GM18867 (cell line): ENCODE measurements at regions not wholly inside any gene's neighbourhood (a gene's known extent, or its start where the extent isn't known, plus 50 kb on each side); places are given as distances from the start of the nearest gene placed in this dataset.
"Not testable (repeated sequence)": the region's sequence is repeated elsewhere in the genome, so short reads cannot be mapped to it uniquely, and the experiment has no call there.

ENCODE experiments used
- ATAC-seq: cut with Tn5 transposase; IDR thresholded peaks from one replicate; pipeline ENCODE4 v1.9.1; 2021; ENCODE audit warnings: mild to moderate bottlenecking, moderate library complexity; ENCODE audit not compliant: unreplicated experiment

DNA sequence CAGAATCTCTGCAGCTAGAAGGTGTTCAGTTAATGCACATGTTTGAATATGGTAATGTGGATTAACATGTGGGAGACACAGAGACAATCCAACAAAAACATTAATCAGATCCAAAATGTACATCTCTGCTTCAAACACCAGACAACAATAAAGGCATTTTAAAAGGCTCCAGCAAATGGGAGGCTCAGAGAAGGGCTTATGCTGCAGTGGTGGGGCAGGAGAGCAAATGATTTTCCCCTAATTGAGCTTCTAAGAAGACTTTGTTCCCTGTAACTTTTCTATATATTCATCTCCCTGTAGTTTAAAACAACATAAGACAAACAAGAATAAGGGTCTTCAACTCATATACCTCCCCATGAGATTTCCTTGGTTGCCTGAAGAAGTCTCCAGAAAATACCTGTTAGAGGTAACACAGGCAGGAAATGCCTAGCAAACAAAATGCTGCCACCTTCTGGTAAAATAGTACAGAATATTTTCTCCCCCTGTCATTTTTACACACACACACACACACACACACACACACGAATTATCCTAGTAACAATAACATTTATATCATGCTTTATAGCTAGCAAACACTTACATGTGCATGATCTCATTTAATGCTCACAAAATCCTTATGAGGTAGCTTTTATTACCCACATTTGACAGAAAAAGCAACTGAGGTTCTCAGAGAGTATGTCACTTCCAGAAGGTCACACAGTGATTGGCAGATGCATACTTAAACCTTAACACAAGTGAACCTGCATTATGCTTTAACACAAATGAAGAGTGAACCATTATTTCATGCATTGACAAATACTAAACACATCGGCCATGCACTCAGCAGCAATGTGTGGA is 123.4 kb upstream of the MB21D2 start:
- peak; percentile 75 for ATAC-seq

DNA sequence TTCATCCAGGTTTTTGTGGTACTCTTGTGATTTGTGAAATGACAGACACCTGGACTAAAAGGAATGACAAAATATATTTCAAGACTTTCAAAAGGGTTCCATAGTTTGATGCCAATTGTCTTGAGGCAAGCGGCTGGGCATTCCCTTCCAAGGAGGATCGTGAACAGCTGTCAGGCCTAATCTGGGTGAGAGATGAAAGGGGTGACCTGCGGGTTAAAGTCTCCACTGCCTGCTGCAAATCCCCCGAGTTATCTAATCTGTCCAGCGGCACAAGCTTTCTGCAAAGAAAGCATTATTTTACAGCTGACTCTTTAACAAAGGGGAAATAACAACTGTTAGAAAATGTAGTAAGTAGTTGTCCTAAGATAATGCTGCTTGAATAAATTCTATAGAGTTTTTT is 128.7 kb upstream of the MB21D2 start:
- no peak for ATAC-seq

DNA sequence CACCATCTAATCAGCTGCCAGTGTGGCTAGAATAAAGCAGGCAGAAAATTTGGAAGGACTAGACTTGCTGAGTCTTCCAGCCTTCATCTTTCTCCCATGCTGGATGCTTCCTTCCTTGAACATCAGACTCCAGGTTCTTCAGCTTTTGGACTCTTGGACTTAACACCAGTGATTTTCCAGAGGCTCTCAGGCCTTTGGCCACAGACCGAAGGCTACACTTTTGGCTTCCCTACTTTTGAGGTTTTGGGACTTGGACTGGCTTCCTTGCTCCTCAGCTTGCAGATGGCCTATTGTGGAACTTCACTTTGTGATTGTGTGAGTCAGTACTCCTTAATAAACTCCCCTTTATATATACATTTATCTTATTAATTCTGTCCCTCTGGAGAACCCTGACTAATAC is 129.8 kb upstream of the MB21D2 start:
- ATAC-seq, result not testable (repeated sequence)

DNA sequence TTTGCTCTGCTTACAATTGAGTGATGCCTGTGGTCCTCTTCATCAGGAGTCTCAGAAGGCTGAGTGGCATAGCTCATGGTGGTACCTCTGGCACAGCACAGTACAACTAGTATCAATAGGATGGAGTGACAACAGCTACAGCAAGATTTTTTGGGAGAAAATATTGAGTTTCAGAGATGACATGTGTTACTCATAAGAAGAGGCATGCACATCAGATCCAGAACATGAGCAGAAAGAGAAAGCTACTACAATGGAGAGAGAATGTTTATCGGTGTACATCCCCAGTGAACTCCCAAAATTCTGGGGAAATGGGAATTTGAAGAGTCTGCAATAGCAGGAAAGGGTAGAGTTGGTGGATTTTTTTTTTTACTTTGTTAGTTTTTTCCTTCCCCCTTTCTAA is 130.5 kb upstream of the MB21D2 start:
- ATAC-seq, result no peak

DNA sequence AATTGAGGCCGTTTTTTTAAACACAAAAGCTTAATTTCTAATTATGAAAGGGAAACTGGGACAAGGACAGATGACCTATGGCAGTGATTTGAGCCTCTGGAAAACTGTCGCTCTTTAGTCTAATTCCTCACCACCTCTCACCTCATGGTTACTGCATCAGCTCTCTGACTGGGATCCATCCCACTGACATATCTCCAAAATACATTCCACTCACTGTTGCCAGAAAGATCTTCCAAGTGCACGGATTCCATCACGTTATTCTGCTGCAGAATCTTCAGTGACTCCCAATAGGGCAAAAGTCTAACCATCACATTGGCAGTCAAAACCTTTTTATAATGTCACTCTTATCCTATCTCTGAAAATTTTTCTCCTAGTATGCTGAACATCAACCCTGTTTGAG is 132.3 kb upstream of the MB21D2 start:
- ATAC-seq, result no peak

DNA sequence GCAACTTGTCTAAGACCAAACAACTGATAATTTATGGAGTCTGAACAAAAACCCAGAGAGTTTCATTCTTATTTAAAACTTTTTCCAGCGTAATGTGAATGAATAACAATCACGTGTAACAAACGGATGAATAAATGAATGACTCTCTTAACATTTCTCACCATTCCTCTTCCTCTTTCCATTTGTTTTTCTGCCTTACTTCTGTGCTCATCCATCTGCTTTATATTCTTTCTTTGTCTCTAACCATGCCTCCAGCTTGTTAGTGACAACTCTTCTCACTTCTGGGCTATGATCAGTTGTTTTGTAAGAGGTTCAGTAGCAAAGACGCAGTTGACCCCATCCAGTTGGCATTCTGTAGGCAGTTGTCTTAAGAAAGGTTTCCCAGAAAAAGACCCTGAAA is 133.7 kb upstream of the MB21D2 start:
- no peak for ATAC-seq

DNA sequence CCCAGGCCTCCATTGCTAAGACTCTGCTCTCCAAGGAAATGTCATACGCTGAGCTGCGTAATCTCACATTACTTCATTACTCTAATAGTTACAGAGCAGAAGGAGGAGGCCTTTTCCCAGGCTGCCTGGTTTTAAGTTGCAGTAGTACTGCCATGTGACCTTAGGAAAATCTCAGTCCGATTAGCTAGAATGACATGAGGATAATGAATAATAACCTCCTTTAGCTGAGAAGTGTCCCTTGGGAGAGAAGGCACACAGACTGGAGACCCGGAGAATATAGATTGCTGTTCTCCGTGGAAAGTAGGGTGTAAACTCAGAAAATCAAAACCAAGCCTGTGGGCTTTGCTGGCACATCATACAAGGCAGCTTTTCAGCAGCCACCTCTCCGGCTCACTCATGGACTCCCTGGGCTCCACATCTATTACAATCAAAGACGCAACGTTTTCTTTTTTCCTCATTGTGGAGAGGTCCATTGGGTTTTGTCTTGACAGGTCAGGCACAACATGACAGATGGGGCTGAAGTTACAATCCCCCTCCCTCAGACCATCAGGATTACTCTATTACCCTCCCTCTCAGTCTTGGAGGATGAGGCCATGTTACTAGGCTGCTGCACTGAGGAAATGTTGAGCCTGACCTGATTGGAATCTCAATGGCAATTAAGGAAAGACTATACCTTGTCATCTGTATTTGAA is 134.8 kb upstream of the MB21D2 start:
- no peak for ATAC-seq

DNA sequence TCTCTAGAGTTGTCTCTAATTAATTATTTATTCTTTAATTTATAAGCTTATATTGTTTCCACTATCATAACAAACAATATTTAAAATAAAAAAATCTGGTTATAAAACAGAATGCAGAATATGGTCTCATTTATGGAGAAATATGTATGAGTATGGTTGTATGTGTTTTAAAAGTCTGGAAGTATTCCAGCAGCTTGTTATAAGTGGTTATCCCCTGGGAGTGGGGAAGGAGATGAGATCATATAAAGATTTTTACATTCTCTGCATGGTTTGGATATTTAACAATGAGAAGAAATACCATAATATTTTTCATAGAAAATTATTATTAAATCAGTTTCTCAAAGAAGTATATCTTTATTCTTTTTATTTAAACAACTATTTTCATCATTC is 135.4 kb upstream of the MB21D2 start:
- no peak for ATAC-seq

DNA sequence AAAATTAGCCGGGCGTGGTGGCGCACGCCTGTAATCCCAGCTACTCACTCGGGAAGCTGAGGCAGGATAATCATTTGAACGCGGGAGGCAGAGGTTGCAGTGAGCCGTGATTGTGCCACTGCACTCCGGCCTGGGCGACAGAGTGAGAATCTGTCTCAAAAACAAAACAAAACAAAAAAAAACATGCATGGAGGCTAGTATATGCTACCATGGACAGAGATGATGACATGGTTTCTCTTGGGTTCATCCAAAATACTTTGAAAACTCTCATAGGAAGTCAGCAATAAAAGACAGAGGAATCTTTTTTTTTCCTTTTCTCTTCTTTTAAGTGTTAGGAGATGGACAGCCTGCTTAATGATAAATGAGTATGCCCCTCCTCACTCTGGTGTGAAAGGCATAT is 137.7 kb upstream of the MB21D2 start:
- ATAC-seq, result no peak

DNA sequence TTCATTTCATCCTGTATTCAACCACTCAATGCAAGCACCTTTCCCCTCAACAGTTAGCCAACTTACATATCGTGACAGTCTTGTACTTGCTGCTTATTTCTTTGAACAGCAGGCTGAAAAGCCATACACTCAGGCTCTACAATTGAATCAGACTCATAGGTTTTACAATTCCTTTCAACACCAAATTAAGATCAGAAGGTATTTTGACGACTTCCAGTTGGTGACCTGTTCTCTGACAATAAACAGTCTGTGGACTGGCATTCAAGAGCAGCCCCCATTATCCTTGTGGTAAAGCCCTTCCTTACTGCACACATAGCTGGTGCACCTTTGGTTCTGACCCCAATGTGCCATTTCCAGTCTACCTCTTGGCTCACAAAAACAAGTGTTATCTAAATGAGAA is 140.0 kb upstream of the MB21D2 start:
- no peak for ATAC-seq

DNA sequence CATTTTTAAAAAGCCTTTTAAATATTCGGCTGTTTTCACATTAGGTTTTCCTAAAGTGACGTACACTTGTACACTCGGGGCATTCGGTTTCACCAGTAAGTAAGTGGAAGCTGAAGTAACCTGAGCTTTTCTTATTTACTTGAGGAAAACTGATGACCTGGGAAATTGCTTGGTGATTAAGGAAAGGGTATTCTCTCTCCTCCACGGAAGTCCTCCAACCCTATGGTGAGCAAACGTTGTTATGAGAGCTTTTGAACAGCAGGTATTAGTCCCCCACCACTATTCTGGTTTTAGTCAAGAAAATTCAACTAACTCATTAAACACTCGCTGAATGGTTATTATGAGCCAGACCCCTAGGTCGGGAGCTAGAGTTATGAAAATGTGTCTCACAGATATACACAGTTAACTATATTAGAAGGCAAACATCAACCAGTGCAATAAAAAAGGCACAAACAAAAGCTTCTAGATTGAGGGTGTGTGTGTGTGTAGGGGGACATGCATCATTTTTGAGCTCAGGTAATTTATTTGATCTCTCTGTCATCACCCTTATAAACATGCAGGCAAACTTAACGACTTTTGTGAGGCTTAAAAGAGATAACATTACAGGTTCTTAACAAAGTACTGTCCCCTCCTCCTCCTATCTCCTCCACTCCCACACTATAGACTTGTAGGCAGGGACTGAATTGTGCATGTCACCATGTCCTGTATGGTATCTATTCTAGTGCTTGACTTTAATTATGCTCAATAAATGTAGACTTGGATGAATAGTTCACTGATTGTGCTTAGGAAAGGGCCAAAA is 143.3 kb upstream of the MB21D2 start:
- ATAC-seq, result no peak

DNA sequence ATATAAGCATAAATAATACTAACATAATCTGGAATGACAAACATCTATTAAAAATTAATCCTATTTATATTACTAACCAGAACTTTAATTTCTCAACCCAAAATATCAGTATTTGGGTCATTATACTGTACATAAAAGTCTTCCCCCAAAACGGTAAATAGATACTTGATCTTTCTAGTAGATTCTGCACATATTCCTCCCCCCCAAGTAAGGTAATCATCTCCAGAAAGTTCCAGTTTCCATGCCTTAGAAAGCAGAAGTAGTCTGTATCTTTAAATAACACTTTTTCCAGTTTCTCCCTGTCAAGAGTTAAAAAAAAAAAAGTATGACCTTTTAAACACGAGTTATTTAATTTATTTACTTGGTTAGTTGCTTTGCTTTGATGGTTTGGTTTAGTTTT is 150.7 kb upstream of the MB21D2 start:
- no peak for ATAC-seq

DNA sequence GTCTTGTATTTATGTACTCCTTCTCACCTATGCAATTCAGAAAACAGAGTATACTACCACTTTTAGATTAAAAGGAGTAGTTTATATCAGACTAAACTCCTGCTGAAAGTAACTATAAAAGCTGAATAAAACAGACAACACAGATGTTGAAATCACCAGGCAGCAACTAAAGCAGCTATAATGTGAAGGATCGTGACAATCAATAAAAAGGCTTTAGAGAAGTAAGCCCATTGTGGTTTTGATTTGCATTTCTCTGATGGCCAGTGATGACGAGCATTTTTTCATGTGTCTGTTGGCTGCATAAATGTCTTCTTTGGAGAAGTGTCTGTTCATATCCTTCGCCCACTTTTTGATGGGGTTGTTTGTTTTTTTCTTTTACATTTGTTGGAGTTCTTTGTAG is 152.1 kb upstream of the MB21D2 start:
- ATAC-seq, result peak; percentile 66

DNA sequence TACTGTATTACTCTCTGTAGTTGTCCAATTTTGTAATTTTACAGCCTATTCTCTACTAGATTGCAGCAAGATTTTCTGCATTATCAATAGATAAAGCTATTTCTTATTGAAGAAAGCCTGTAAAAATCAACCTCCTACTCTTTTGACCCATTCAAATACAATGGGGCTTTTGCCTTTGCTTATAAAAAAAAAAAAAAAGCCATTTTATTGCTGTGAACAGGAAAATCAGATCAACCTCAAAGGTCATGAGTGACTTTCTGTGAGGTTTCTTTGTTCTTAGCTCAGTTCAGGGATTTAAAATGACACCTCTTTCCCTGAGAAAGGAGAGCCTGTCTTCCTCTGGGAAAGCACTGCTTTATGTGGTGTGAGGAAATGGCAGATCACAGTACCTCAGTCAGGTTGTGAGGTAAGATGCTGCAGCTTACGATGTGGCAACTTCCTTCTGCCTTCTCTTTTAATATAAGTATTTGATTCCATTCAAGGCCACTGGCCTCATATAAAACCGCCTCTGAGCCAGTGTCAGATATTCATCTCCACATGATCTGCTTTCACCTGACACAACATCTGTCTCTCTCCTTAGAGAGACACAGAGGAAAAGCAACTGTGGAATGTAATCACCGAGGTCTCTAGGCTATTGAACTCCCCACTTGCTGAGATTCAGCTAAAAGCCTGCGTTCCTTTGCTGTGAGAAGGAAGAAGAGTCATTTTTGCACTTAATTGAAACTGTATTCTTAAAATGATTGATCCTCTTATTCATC is 161.5 kb upstream of the MB21D2 start:
- ATAC-seq, result no peak

DNA sequence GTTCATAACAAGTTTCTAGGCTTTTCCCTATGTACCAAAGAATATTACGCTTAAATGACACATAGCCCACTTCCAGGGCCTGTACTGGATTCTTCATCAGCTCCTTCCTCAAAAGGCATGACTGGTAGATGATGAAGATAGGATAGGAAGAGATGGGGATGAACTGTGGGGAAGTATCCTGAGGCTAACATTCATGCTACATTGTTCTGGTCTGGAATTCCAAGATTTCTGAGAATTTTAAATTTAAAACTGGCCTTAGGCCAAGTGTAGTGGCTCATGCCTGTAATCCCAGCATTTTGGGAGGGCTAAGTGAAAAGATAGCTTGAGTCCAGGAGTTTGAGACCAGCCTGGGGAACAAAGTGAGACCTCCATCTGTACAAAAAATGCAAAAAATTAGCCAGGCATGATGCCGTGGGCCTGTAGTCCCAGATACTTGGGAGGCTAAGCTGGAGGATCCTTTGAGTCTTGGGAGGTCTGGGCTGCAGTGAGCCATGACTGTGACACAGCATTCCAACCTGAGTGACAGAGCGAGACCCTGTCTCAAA is 160.1 kb upstream of the PLAAT1 start:
- no peak for ATAC-seq

DNA sequence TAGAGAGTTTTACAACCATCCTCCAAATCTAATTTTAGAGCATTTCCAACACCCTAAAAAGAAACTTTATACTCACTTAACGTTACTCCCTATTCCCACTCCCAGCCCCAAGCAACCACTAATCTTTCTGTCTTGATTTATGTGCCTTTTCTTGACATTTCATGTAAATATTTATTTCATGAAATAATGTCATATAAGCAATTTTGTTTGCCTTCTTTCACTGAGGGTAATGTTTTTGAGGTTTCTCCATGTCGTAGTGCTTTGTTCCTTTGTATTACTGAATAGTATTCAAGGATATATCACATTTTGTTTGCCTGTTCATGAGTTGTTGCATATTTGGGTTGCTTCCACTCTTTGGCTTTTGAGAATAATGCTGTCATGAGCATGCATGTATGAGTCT is 155.4 kb upstream of the PLAAT1 start:
- ATAC-seq, result no peak

DNA sequence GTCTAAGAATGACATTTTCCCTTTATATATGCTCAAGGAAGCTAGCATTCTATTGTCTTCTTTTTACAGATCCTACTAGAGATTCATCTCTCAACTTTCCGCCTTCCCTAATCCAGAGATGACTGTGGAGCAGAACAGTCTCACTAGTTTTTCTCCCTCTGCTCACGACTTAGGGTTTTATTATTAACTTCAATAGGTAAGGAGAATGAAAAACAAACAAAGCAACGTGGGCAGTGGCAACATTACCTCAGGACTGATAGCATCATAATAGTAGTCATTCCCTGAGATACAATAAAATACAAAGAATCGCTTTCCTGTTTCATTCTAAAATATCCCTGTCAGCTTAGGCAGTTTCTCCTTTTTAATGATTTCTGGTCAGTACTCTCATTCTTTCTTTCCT is 154.3 kb upstream of the PLAAT1 start:
- ATAC-seq, result no peak

DNA sequence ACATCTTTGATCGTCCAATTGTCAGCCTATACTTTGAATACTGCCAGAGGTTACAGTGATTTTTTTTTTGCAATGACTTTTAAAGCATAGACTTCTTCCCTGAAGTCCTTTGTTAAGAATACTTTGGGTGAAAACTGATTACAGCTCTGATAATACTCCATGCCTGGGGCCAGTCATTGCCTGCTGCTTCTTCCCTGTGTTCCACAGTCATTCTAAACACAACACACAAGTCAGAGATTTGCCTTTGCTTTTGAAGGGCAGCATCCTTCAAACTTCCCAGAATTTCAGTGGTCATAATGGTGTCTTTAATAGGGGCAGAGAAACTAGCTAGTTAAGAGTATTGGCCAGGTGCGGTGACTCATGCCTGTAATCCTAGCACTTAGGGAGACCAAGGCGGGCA is 153.7 kb upstream of the PLAAT1 start:
- ATAC-seq, result no peak

DNA sequence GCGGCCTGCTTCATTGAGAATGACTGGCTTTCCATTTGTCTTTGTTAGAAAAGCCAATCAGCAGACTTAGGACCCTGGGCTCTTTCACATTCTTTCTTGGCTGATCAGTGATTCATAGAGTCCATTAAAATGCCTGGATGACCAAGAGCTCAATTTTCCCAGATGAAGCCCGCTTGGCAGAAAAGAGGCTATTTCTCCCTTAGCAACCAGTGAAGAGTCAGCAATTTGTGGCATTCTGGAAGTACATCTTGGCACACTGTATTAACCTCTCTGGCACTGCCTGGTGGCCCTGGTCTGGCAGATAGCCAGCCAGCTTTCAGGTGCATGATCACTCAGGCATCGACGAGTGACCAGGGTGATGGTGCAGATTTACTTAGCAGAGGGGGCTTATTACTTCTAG is 145.7 kb upstream of the PLAAT1 start:
- ATAC-seq, result no peak

DNA sequence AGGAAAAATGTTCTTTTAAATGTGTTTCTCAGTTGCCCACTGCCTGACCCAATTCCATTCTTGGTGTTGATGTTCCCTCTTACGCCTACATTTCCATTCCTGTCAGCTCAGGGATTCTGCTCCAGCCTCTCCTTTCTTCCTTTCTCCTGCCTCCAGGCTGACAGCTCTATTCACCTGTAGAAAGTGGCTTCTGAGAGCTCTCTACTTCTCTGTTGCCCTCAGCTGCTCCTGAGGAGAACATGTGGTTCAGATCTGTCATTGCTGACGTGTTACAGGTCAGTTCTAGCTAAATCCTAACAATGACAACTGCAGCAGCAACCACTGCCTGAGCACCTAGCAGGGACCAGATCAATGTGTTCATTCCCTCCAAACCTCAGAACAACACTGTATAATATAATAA is 144.9 kb upstream of the PLAAT1 start:
- no peak for ATAC-seq
